ENCODE measurements at regions not wholly inside any gene's neighbourhood (a gene's known extent, or its start where the extent isn't known, plus 50 kb on each side); places are given as distances from the start of the nearest gene placed in this dataset.

DNA sequence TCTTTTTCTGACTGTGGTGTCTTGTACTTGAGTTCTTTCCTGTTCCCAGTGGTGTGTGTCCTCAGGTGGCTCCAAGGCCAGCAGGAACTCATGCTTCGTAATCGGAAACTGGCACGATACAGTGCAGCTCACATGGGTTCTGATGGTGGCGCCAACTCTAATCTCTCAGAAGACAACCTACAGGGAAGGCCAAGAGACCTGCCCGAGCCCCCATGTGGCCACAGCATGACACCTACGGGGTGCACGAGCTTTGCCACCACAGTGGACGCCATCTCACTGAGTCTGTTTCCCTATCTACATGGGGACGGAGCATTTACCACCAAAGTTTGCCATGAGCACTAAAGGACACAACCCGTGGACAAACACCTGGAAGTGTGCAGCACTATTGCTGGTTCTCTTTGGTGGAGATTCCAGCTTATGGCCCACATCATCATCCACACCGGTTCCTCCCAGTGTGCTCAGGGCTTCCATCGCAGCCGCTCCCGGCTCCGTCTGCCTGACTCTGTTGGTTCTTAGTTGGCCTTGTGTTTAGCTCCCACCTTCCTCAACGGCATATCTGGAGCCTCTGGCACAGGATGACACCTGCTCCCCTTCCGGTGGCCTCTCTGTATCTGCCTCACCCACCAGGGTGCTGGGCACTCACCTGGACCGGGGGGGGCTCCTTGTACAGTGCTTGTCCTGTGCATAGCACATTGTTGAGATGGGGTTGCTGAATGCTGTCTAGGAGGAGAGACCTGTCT is 586.6 kb upstream of the MKI67 start:
- no peak for DNase-seq (ENCODE audit: low read depth)

DNA sequence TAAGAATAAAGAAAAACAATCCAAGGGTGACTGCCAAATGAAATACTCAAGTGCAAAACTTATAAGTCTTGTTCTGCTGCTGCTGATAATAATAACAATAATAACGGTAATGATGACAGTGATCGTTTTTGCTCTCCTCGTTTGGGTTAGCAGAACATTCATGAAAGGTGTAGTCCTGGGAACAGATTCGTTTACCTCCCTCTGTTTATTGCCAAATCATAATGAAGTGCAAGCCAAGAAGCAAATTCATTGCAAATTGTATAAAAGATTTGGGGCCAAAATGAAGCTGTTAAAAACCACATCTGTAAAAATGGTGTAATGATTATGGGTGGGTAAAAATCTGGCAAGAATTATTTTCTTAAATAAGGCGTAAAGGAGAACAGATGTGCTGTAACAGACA is 587.2 kb upstream of the MKI67 start:
- no peak for DNase-seq (ENCODE audit: low read depth)

- no peak for DNase-seq (ENCODE audit: low read depth)
Measured at GRCh38 chr10:128713874-128714570, 587.8 kb upstream of the MKI67 start.

- no peak for DNase-seq (ENCODE audit: low read depth)
Measured at GRCh38 chr10:128714644-128715415, 588.6 kb upstream of the MKI67 start.

GRCh38 chr10:128716181-128716580 is 590.0 kb upstream of the MKI67 start:
- DNase-seq (ENCODE audit: low read depth), result no peak

DNA sequence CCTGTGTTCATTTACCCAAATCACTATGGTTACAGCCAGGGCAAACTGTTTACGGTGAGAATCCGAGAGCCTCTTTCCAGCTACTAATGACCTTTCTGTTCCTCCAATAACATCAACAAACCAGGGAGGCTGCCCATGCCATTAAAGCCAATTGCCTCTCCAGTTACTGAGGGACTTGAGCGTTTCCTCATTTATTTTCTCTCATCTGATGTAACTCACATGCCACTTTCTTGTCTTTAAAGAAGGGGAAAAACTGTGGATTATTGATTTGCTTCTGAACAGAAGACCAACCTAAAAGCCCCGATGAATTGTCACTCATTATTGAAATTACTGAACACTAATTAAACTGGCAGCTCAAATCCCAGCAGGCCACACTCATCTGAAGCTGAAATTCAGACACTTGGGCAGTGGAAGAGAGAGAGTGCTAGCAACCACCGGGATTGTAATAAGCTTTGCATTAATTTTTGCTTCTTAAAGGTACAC is 595.8 kb upstream of the MKI67 start:
- no peak for DNase-seq (ENCODE audit: low read depth)

DNA sequence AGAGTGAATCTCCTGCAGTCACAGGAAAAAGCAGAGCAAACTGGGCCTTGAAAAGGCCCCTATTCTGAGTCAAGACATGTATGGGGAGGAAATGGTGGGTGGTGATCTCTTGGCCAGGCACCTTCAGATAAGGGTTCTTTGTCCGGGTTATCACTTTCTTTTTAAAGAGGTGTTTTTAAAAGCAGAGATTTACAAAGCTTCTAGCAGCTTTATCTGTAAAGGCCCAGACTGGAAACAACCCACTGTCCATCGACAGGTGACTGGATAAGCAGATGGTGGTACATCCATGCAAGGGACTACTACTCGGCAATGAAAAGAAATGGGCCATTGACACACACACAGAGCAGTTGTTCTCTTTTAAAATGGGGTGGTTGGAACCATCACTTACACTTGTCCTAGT is 596.7 kb upstream of the MKI67 start:
- no peak for DNase-seq (ENCODE audit: low read depth)

- no peak for DNase-seq (ENCODE audit: low read depth)
Measured at GRCh38 chr10:128723631-128724205, 597.5 kb upstream of the MKI67 start.

- DNase-seq (ENCODE audit: low read depth), result no peak
Measured at GRCh38 chr10:128725531-128725930, 599.3 kb upstream of the MKI67 start.

GRCh38 chr10:128727114-128727513 is 600.9 kb upstream of the MKI67 start:
- no peak for DNase-seq (ENCODE audit: low read depth)

DNA sequence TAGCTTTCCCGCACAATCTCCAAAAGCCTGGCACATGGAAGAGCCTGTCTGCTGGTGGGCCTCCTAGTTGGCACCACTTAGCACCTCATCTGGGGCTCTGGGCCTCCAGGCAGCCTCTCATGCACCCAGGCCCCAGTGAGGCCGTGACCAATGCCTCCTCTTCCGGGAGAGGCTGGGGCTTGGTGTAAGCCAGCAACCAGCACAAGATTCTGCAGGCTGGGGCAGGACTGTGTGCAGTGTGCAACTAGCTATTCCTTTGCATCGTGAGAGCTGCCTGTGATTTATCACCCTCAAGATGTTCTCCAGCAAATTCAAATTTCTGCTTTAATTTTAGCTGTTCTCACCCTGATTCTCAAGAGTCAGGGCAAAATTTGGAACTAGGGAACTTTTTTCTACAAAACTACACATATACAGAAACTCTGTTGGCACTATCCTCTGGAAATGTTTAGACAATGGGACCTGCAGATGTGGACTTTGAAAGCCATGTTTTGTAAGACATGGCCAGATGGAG is 603.7 kb upstream of the MKI67 start:
- DNase-seq (ENCODE audit: low read depth), result no peak

- DNase-seq (ENCODE audit: low read depth), result no peak
Measured at GRCh38 chr10:128730922-128731321, 604.7 kb upstream of the MKI67 start.

DNA sequence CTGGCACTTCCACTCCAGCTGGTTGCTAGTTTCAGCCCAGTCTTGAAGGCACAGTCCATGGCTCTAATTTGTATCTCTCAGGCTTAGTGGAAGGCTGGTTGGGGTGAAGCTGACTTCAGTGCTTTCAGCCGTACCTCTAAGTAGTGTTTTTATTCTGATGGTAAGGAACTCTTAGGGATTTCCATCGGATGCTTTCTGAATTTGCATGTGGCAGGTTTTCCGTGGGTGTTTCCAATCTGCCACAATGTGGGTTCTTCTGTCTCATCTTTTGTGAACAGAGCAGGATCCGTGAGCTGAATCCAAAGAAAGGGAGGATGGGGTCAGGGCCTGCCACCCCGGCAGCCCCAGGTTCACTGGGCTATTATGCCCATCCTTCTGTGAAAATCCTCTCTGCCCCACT is 607.9 kb upstream of the MKI67 start:
- no peak for DNase-seq (ENCODE audit: low read depth)

DNA sequence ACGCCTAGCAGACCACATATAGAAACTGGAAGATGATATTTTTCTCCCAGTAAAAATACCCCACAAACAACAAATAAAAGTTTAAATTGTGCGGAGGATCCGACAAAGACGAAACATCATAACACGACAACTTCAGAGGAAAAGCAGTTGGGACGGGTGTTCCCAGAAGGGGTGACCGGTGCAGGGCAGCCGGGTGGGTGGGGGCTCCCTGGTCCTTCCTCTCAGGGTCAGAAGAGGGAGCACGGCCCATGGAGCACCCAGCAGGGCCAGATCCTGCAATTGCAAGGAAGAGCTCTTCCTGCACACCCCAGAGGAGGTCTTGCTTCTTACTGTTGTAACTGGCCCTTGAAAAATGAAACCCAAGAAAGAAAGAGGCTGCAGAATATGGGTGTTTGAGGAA is 608.5 kb upstream of the MKI67 start:
- DNase-seq (ENCODE audit: low read depth), result no peak

DNA sequence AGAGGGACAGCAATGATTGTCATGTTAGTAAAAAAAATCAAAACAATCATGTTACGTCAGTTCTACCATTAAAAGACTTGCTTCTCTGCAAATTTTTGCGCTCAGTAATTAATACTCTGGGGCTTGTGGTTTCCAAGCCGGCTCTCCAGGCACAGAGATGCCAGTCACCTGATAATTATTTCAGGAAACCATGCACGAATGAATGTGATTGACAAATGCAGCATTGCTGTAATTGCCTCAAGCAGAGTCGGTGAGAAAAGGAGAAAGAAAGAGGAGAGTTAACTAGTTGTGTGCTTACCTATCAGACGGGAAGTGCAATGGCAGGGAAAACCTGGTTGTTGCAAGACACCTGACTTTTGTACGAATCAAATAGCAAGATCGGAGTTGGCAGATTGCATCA is 609.8 kb upstream of the MKI67 start:
- no peak for DNase-seq (ENCODE audit: low read depth)

- no peak for DNase-seq (ENCODE audit: low read depth)
Measured at GRCh38 chr10:128738386-128738915, 612.2 kb upstream of the MKI67 start.

DNA sequence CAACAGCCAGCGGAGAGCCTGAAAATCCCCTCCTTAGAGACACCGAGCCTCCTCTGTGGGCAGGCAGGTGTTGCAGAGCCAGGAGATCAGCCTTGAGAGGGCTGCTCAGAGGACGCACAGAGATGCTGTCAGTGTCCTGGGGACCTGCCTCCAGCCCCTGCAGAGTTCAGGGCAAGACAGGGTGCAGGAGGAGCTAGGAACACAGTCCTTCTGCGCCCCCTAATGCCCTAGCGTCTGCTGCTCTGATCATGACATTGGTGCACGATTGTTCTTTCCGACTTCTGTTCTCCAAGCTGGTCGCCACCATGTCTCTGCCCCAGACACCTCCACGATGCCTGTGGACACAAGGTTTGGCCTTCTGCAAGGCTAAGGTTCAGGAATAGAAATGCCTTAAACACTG is 613.7 kb upstream of the MKI67 start:
- DNase-seq (ENCODE audit: low read depth), result no peak

- DNase-seq (ENCODE audit: low read depth), result no peak
Measured at GRCh38 chr10:128741180-128741579, 615.0 kb upstream of the MKI67 start.

- no peak for DNase-seq (ENCODE audit: low read depth)
Measured at GRCh38 chr10:128741680-128742079, 615.5 kb upstream of the MKI67 start.

DNA sequence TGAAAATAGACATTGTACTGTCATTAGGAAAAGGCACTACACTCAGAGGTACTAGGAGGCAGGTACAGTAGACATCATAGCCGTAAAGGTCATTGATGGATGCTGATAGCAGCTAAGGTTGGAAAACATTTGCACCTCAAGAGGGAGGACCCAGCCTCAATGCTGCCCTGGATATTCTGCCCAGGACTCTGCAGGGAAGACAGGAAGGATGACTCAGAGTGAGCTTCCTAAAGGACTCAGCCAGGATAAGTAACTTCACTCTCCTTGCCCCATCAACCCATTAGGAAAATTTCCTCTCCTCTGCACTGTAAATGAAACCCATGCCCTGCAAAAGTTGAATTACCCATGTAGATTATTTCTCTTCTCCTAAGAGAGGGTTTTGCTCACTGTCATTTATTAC is 617.9 kb upstream of the MKI67 start:
- DNase-seq (ENCODE audit: low read depth), result no peak

- no peak for DNase-seq (ENCODE audit: low read depth)
Measured at GRCh38 chr10:128744811-128745305, 618.6 kb upstream of the MKI67 start.
